ENCODE measurements at regions not wholly inside any gene's neighbourhood (a gene's known extent, or its start where the extent isn't known, plus 50 kb on each side); places are given as distances from the start of the nearest gene placed in this dataset.

DNA sequence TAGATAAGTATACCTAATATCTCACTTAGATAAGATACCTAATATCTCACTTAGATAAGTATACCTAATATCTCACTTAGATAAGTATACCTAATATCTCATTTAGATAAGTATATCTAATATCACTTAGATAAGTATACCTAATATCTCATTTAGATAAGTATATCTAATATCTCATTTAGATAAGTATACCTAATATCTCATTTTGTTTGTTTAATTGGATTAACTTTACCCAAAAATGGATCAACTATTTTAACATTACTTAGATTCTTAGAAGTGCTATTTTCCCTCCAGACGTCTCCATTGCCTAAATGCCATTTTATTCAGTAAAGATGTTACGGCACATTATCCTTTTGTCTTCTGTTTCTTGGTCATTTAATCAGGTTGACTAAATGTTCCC, 346.4 kb downstream of the CHRM3 start:
- H3K27ac Mint-ChIP-seq: no peak overlapping the region
- H3K36me3 Mint-ChIP-seq (ENCODE audit: low read depth): no peaks in the 10 kb centered on the region
- no peaks in the 10 kb centered on the region for H3K9me3 Mint-ChIP-seq
- no peak overlapping the region for H3K4me3 Mint-ChIP-seq
- no peaks in the 10 kb centered on the region for H3K4me1 Mint-ChIP-seq (ENCODE audit: low read depth)
- H3K27me3 Mint-ChIP-seq (ENCODE audit: low read depth): peaks cover 4% of the 10 kb centered on the region

DNA sequence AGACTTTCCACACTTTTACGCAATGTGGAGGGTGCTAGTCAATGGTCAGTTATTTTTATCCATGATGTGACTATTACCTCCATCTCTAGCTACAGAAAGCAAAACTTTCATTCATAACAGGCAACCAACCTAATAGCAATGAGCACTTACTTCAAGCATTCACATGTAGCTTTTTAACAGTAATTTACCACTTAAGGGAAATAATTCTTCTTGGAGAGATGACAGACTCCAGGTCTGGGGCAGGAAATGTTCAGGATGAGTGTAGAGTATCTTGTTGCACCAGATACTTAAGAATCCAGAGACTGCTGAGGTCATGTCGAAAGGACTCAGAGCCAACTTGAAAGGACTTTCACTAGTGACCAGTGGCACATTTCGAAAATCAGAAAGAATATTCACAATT, 347.6 kb downstream of the CHRM3 start:
- H3K4me3 Mint-ChIP-seq: no peak overlapping the region
- H3K9me3 Mint-ChIP-seq: no peaks in the 10 kb centered on the region
- H3K4me1 Mint-ChIP-seq (ENCODE audit: low read depth): no peaks in the 10 kb centered on the region
- peaks cover 8% of the 10 kb centered on the region for H3K27me3 Mint-ChIP-seq (ENCODE audit: low read depth)
- H3K36me3 Mint-ChIP-seq (ENCODE audit: low read depth): no peaks in the 10 kb centered on the region
- H3K27ac Mint-ChIP-seq: no peak overlapping the region

DNA sequence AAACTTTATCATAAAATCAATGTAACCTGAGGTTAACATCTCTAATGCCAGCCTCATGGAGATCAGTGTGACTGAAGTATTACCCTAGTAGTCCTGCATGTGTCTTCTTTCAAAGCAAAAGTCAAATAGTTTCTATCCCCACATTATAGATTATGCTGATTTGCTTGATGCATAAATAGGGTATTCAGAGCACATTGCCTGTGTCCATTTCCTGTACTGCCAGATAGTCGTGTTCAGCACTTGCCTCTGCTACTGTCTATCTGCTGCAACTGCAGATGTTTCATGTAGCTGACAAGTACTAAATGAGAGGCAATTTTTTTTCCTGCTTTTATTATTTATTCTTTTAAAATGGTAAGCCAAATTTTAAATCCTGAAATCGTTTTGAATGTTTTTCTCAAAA, 348.7 kb downstream of the CHRM3 start:
- H3K4me1 Mint-ChIP-seq (ENCODE audit: low read depth): peaks cover 4% of the 10 kb centered on the region
- H3K4me3 Mint-ChIP-seq: no peak overlapping the region
- H3K36me3 Mint-ChIP-seq (ENCODE audit: low read depth): peaks cover 2% of the 10 kb centered on the region
- peaks cover 5% of the 10 kb centered on the region for H3K9me3 Mint-ChIP-seq
- H3K27me3 Mint-ChIP-seq (ENCODE audit: low read depth): peaks cover 8% of the 10 kb centered on the region
- no peak overlapping the region for H3K27ac Mint-ChIP-seq

DNA sequence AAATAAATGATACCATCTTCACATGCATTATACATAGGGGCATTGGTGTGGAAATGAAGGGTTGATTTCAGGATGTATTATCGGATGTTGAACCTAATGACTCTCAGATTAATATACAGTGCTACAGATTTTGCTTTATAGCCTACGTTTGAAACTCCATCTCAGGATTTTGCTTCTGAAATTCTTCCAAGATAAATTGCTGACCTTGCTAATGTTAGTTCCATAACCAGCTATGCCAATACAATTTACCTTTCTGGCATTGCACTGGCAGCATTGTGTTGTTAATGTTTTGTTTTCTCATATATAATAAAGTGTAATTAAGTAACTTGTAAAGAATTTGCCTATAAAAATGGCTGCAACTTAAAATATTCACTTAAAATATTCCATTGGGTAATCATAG, 350.1 kb downstream of the CHRM3 start:
- H3K27ac Mint-ChIP-seq: no peak overlapping the region
- peaks cover 8% of the 10 kb centered on the region for H3K27me3 Mint-ChIP-seq (ENCODE audit: low read depth)
- peaks cover 11% of the 10 kb centered on the region for H3K9me3 Mint-ChIP-seq
- peaks cover 4% of the 10 kb centered on the region for H3K4me1 Mint-ChIP-seq (ENCODE audit: low read depth)
- peaks cover 2% of the 10 kb centered on the region for H3K36me3 Mint-ChIP-seq (ENCODE audit: low read depth)
- no peak overlapping the region for H3K4me3 Mint-ChIP-seq

DNA sequence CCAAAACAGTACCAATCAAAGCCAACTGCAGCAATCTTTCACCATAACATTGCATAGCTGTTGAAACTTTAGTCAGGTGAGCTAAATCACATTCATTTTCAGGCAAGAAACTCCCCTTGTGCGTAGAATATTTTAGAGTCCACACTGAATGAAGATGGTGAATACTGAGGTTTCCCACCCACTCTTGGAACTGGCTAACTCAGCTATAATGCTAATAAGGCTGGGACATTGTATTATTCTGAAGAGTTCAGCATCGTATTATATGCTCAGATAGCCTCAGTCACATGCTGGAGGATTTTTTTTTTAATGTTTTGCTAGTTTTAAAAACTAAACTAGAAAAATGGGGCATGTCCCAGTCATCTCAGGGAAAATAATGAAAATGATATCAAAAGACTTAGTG, 352.3 kb upstream of the FMN2 start:
- peaks cover 4% of the 10 kb centered on the region for H3K4me1 Mint-ChIP-seq (ENCODE audit: low read depth)
- peaks cover 8% of the 10 kb centered on the region for H3K27me3 Mint-ChIP-seq (ENCODE audit: low read depth)
- H3K36me3 Mint-ChIP-seq (ENCODE audit: low read depth): peaks cover 2% of the 10 kb centered on the region
- H3K4me3 Mint-ChIP-seq: no peak overlapping the region
- H3K9me3 Mint-ChIP-seq: peaks cover 11% of the 10 kb centered on the region
- H3K27ac Mint-ChIP-seq: no peak overlapping the region

DNA sequence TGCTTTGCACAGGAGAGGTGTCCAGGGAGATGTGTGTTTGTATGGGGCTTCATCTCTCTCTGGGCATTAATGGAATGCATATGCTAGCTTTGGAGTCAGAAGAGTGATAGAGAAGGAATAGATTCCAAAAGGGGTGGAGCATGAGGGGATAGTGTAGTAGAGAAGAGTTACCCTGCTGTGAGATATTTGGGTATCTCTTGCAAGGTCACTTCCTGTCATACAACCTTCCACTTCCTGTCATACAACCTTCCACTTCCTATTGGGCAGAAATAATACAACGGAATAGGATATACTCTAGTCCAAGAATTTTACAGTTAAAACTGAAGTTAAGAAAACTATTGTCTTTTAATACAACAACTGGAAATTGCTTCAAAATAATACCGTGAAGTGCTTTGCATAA, 351.8 kb upstream of the FMN2 start:
- H3K27ac Mint-ChIP-seq: no peak overlapping the region
- H3K4me3 Mint-ChIP-seq: no peak overlapping the region
- H3K9me3 Mint-ChIP-seq: peaks cover 11% of the 10 kb centered on the region
- H3K36me3 Mint-ChIP-seq (ENCODE audit: low read depth): peaks cover 2% of the 10 kb centered on the region
- H3K4me1 Mint-ChIP-seq (ENCODE audit: low read depth): peaks cover 4% of the 10 kb centered on the region
- H3K27me3 Mint-ChIP-seq (ENCODE audit: low read depth): peaks cover 8% of the 10 kb centered on the region

DNA sequence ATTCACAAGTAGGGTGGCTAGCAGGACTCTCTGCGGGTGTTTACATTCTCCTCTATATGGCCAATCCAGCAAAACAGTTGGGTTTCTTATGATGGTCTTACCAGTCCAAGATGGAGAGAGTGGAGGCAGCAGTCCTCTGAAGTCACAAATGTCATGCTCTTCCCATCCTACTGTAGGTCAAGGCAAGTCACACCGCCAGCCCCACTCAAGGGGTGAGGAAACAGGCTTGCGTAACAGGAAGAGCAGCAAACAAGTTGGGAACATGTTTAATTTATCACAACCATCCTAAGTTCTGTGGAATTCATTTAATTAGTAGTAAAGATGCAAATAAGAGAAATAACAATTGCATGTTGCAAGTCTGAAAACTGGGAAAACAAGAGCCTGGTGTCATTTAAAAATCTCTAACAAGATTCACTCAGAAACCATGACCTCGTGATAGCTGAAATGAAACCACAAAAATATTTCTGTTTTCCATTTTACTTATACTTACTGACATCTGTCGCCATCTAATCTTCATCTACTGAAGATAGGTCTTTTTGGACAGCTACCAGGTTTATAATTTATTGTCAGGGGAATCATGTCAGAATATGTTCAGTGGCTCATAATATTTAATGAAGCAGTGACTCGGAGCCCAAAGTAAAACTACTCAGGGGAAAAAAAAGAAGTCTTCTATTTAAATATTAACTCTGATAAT, 349.1 kb upstream of the FMN2 start:
- H3K4me3 Mint-ChIP-seq: no peak overlapping the region

DNA sequence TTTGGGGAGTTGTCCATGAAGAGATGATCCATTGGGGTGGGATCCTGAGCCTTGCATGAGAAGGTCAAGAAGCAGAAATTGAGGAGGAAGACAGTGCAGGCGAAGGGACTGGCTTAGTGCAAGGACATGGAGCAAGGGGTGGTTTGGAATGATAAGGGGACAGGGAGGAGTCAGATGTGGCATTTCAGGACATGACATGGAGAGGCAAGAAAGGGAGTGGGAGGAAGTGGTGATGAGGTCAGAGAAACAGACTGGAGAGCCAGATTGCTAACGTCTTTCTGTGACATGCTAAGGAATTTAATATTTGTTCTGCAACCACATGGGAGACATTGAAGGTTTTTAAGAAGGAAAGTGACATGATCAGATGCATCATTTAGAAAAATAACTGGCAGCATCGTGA, 346.8 kb upstream of the FMN2 start:
- H3K9me3 Mint-ChIP-seq: peaks cover 8% of the 10 kb centered on the region
- no peaks in the 10 kb centered on the region for H3K27me3 Mint-ChIP-seq (ENCODE audit: low read depth)
- H3K27ac Mint-ChIP-seq: no peak overlapping the region
- peaks cover under 1% of the 10 kb centered on the region for H3K36me3 Mint-ChIP-seq (ENCODE audit: low read depth)
- H3K4me3 Mint-ChIP-seq: no peak overlapping the region
- peaks cover 2% of the 10 kb centered on the region for H3K4me1 Mint-ChIP-seq (ENCODE audit: low read depth)

More for the DNA sequence above, 349.1 kb upstream of the FMN2 start:
- peaks cover 4% of the 10 kb centered on the region for H3K4me1 Mint-ChIP-seq (ENCODE audit: low read depth)
- H3K27me3 Mint-ChIP-seq (ENCODE audit: low read depth): peaks cover 6% of the 10 kb centered on the region
- H3K9me3 Mint-ChIP-seq: peaks cover 11% of the 10 kb centered on the region
- peaks cover 2% of the 10 kb centered on the region for H3K36me3 Mint-ChIP-seq (ENCODE audit: low read depth)
- no peak overlapping the region for H3K27ac Mint-ChIP-seq

DNA sequence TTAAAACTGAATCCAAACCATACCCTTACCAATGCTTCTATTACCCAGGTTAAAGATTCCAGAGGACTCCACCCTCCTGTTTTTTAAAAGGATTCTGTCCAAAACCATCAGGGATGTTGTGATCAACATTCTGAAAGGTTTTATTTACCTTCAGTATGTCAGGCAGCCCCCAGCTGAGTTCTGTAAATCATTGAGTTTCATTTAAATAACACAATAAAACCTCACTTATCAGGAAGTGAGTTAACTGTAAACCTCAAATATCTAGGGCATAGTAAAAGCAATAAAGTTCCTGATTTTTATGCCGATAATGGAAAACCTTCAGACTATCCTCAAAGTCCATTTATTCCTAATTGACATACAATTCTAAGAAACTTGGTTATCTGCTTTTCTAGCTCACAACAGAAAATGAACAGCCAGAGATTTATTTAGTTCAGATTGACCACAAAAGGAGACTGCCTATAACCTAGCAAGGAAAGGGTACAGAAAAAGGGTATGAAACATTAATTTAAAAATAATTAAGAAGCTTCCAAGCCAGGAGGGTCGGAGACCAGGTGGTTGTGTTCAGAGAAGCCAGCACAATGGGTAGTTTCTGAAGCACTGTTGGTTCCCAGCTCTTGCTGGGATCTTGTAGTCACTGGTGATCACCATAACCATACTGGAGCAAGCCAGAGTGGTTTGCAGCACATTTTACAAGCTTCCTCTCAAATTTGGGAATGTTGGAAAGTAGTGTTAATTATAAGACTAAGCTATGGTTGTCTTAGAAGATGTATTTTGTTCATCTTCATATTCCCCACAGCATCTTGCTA, 336.4 kb upstream of the FMN2 start:
- Mint-ChIP-seq H3K36me3 (ENCODE audit: low read depth) (no peaks in the 10 kb centered on the region), H3K9me3 (no peaks in the 10 kb centered on the region), H3K4me3 (no peak overlapping the region), H3K27ac (no peak overlapping the region), H3K27me3 (ENCODE audit: low read depth) (no peaks in the 10 kb centered on the region), H3K4me1 (ENCODE audit: low read depth) (no peaks in the 10 kb centered on the region)

DNA sequence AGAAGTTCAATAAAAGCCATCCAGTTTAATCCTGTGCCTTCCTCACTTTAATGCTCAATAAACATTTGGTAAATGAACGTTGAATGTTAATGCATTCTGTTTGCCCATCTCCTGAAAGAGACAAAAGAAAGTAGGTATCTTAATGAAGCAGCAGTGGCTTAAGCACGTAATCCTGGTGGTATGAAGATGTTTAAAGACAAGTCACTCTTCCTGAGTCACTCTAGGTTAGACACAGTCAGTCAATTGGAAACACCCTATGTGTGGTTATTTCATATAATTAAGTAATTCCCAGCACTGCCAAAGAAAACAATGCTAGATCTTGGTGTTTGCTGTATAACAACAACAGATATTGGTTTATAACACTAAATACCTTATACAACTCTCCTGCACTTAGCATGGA, 334.0 kb upstream of the FMN2 start:
- H3K9me3 Mint-ChIP-seq: no peaks in the 10 kb centered on the region
- no peaks in the 10 kb centered on the region for H3K27me3 Mint-ChIP-seq (ENCODE audit: low read depth)
- H3K36me3 Mint-ChIP-seq (ENCODE audit: low read depth): no peaks in the 10 kb centered on the region
- no peaks in the 10 kb centered on the region for H3K4me1 Mint-ChIP-seq (ENCODE audit: low read depth)
- H3K4me3 Mint-ChIP-seq: no peak overlapping the region
- H3K27ac Mint-ChIP-seq: no peak overlapping the region

DNA sequence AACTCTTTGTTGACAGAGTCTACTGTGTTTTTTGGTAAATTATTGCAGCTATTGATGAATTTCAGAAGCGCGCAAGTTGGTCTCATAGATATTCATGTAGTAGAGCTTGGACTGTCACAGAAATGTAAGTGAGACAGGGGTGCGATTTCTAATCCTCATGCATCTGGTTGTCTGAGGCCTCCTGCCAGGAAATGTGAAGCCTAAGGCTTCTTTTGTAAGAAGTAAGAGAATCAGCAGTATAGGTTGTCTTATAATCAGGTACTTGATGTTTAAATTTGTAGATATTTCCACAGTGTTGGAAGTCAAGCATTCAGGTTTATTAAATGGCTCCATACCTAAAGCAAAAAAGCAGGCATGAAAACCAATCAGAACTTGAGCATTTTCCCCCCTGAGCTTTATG, 332.9 kb upstream of the FMN2 start:
- H3K27me3 Mint-ChIP-seq (ENCODE audit: low read depth): no peaks in the 10 kb centered on the region
- no peaks in the 10 kb centered on the region for H3K36me3 Mint-ChIP-seq (ENCODE audit: low read depth)
- no peak overlapping the region for H3K27ac Mint-ChIP-seq
- H3K4me3 Mint-ChIP-seq: no peak overlapping the region
- H3K4me1 Mint-ChIP-seq (ENCODE audit: low read depth): no peaks in the 10 kb centered on the region
- H3K9me3 Mint-ChIP-seq: no peaks in the 10 kb centered on the region

DNA sequence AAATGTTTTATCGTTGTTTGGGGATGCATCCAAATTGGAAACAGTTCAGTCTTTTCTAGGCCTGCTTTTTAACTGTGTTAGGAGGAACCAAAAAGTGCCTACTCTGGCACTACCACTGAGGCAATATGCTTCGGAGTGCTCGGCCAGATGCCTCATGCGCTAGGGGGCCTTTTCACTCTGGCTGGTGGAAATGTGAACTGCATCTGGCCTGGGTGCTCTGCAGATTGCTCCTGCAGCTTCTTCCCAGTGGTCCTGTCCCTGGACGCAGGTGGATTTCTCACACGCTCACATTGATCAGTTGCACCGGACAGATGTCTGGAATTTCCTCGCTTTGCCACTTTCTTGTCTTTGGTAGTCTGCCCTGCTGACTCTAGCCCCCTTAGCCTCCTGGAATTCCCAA, 330.2 kb upstream of the FMN2 start:
- no peak overlapping the region for H3K27ac Mint-ChIP-seq

DNA sequence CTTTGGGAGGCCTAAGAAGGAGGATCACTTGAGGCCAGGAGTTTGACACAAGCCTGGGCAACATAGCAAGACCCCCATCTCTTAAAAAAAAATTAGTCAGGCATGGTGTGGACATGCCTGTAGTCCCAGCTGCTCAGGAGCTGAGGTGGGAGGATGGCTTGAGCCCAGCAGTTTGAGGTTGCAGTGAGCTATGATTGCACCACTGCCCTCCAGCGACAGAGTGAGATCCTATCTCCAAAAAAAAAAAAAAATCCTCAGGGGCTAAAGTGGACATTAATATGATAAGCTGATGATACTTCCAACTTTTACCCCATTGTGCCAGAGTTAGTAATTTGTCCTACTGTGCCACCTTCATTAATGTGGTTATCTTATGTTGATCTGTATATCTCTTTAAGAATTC, 327.8 kb upstream of the FMN2 start:
- H3K36me3 Mint-ChIP-seq (ENCODE audit: low read depth): no peaks in the 10 kb centered on the region
- no peaks in the 10 kb centered on the region for H3K27me3 Mint-ChIP-seq (ENCODE audit: low read depth)
- H3K4me3 Mint-ChIP-seq: no peak overlapping the region
- H3K27ac Mint-ChIP-seq: no peak overlapping the region
- no peaks in the 10 kb centered on the region for H3K9me3 Mint-ChIP-seq
- H3K4me1 Mint-ChIP-seq (ENCODE audit: low read depth): no peaks in the 10 kb centered on the region

More for the DNA sequence above, 330.2 kb upstream of the FMN2 start:
- Mint-ChIP-seq H3K36me3 (ENCODE audit: low read depth) (no peaks in the 10 kb centered on the region), H3K9me3 (no peaks in the 10 kb centered on the region), H3K27me3 (ENCODE audit: low read depth) (no peaks in the 10 kb centered on the region), H3K4me1 (ENCODE audit: low read depth) (no peaks in the 10 kb centered on the region), H3K4me3 (no peak overlapping the region)

DNA sequence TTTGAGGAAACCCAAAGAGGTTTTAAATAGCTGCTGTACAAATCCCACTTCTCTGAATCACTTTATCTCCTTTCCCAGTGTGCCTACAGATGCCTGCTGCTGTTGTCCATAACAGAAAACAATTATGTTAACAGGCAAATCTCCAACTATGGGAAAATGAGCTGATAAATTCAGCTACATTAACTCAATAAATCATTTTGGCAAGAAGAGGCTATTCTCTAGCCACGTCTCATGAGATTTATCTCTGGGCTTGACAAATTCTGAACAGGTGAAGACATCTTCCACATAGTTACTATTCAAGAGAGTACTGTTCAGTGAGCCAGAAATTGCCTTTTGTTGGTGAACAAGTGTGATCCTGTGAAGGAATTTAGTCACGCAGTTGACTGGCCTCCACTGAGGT, 327.1 kb upstream of the FMN2 start:
- H3K4me1 Mint-ChIP-seq (ENCODE audit: low read depth): no peaks in the 10 kb centered on the region
- no peak overlapping the region for H3K27ac Mint-ChIP-seq
- H3K36me3 Mint-ChIP-seq (ENCODE audit: low read depth): no peaks in the 10 kb centered on the region
- H3K9me3 Mint-ChIP-seq: no peaks in the 10 kb centered on the region
- no peaks in the 10 kb centered on the region for H3K27me3 Mint-ChIP-seq (ENCODE audit: low read depth)
- no peak overlapping the region for H3K4me3 Mint-ChIP-seq

DNA sequence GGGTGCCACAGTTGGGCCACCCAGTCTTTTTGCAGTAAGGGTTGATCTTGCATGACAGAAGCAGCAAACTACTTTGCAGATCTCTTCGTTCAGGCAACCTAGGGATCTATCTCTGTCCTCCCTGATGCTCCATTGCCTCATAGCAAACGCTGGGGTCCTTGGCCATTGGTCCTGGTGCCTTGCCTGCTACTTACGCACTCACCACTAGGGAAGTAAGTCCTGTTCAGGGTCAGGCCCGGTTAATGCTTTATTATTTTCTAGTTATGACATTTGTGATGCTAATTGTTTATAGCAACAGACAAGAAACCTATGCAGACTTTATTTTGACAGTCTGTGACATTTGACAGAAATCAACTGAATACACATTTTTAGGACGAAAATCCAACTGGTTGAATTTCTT, 326.5 kb upstream of the FMN2 start:
- Mint-ChIP-seq H3K27ac (no peak overlapping the region), H3K4me1 (ENCODE audit: low read depth) (no peaks in the 10 kb centered on the region), H3K36me3 (ENCODE audit: low read depth) (no peaks in the 10 kb centered on the region), H3K9me3 (no peaks in the 10 kb centered on the region), H3K4me3 (no peak overlapping the region), H3K27me3 (ENCODE audit: low read depth) (no peaks in the 10 kb centered on the region)

Data from T-helper 1 cell treated with Interleukin-12 subunit alpha and Interleukin-12 subunit beta and Interleukin-4 antibody, amounts not matched to agents 30 μg/mL and 1 μg/mL, for 36 hours (primary cell).